GM23338 (cell line): ENCODE measurements at regions not wholly inside any gene's neighbourhood (a gene's known extent, or its start where the extent isn't known, plus 50 kb on each side); places are given as distances from the start of the nearest gene placed in this dataset.

Source experiments
- ATAC-seq: fragments of 200-7000 bp; cut with Tn5 transposase; 3 replicates; pipeline ENCODE4 v1.9.1; 2020
- DNase-seq: peaks from one replicate; pipeline ENCODE4 v3.0.0-alpha.2; 2015; ENCODE audit warnings: low spot score
- H2AFZ ChIP-seq: fragments of 200-600 bp; sonication (generic); 2 replicates; pipeline ENCODE4 v1.8.0; 2016; ENCODE audit warnings: antibody characterized with exemption, mild to moderate bottlenecking, moderate library complexity
- H3F3A ChIP-seq: fragments of 200-600 bp; sonication (generic); replicated peaks from 2 replicates; pipeline ENCODE4 v1.8.0; 2017; ENCODE audit warnings: antibody characterized with exemption, mixed run types, low read depth
- H3K27ac ChIP-seq: fragments of 200-600 bp; sonication (generic); 2 replicates; pipeline ENCODE4 v1.6.1; 2016; ENCODE audit warnings: low read depth
- H3K27me3 ChIP-seq: fragments of 200-600 bp; sonication (generic); 2 replicates; pipeline ENCODE4 v1.8.0; 2016; ENCODE audit warnings: mild to moderate bottlenecking, mixed run types, moderate library complexity; ENCODE audit not compliant: insufficient read depth
- H3K36me3 ChIP-seq: fragments of 200-600 bp; sonication (generic); 2 replicates; pipeline ENCODE4 v1.8.0; 2016; ENCODE audit warnings: mild to moderate bottlenecking; ENCODE audit not compliant: insufficient read depth
- H3K4me1 ChIP-seq: fragments of 200-600 bp; sonication (generic); 2 replicates; pipeline ENCODE4 v1.8.0; 2016; ENCODE audit warnings: mild to moderate bottlenecking, moderate library complexity; ENCODE audit not compliant: insufficient read depth
- H3K4me2 ChIP-seq: fragments of 200-600 bp; sonication (generic); 2 replicates; pipeline ENCODE4 v1.7.1; 2017; ENCODE audit warnings: mixed run types
- H3K4me3 ChIP-seq: fragments of 200-600 bp; sonication (generic); 2 replicates; pipeline ENCODE4 v1.6.1; 2016; ENCODE audit warnings: mixed run types
- H3K79me2 ChIP-seq: fragments of 200-600 bp; sonication (generic); replicated peaks from 2 replicates; pipeline ENCODE4 v1.8.0; 2017; ENCODE audit warnings: mild to moderate bottlenecking; ENCODE audit not compliant: insufficient read depth
- H3K9me2 ChIP-seq: fragments of 200-600 bp; sonication (generic); 2 replicates; pipeline ENCODE4 v1.8.0; 2017; ENCODE audit not compliant: insufficient read depth
- H4K20me1 ChIP-seq: fragments of 200-600 bp; sonication (generic); replicated peaks from 2 replicates; pipeline ENCODE4 v1.8.0; 2017; ENCODE audit warnings: mild to moderate bottlenecking; ENCODE audit not compliant: insufficient read depth
- H3K27ac Mint-ChIP-seq: 2 replicates; pipeline ENCODE4 v1.8.0; 2020; ENCODE audit warnings: inconsistent platforms, mild to moderate bottlenecking, moderate library complexity, mixed read lengths
- H3K27me3 Mint-ChIP-seq: 3 replicates; pipeline ENCODE4 v1.8.0; 2022; ENCODE audit warnings: low read depth, mild to moderate bottlenecking, moderate library complexity, mixed read lengths, inconsistent platforms; ENCODE audit not compliant: insufficient read depth, poor library complexity
- H3K36me3 Mint-ChIP-seq: 3 replicates; pipeline ENCODE4 v1.8.0; 2021; ENCODE audit warnings: low read depth, mild to moderate bottlenecking, inconsistent platforms, moderate library complexity, mixed read lengths
- H3K4me1 Mint-ChIP-seq: 3 replicates; pipeline ENCODE4 v1.8.0; 2020; ENCODE audit warnings: mild to moderate bottlenecking, inconsistent platforms, mixed read lengths
- H3K4me3 Mint-ChIP-seq: 3 replicates; pipeline ENCODE4 v1.8.0; 2021; ENCODE audit warnings: moderate library complexity, mild to moderate bottlenecking, inconsistent platforms, mixed read lengths
- H3K9me3 Mint-ChIP-seq: 3 replicates; pipeline ENCODE4 v1.8.0; 2020; ENCODE audit warnings: moderate library complexity, mild to moderate bottlenecking, inconsistent platforms, mixed read lengths
- CREB1 ChIP-seq: fragments of 250-450 bp; sonication (Bioruptor Pico); IDR thresholded peaks from 2 replicates; pipeline ENCODE4 v1.5.0; 2020; ENCODE audit warnings: low read depth, mild to moderate bottlenecking, moderate library complexity
- EZH2 ChIP-seq: fragments of 200-600 bp; sonication (generic); IDR thresholded peaks from one replicate; pipeline ENCODE4 v1.8.0; 2017; ENCODE audit warnings: antibody characterized with exemption, mild to moderate bottlenecking, low read depth; ENCODE audit not compliant: unreplicated experiment
- EZH2phosphoT487 ChIP-seq: fragments of 200-600 bp; sonication (generic); IDR thresholded peaks from one replicate; pipeline ENCODE4 v1.8.1; 2018; ENCODE audit warnings: antibody characterized with exemption; ENCODE audit not compliant: unreplicated experiment
- JUNB ChIP-seq: IDR thresholded peaks from one replicate; pipeline ENCODE4 v1.6.1; 2016; ENCODE audit warnings: antibody characterized with exemption; ENCODE audit not compliant: unreplicated experiment
- NANOG ChIP-seq: IDR thresholded peaks from 2 replicates; pipeline ENCODE4 v1.6.1; 2016; ENCODE audit warnings: antibody characterized with exemption, borderline replicate concordance
- POLR2AphosphoS5 ChIP-seq: IDR thresholded peaks from 2 replicates; pipeline ENCODE4 v1.6.1; 2016; ENCODE audit warnings: antibody characterized with exemption, low read depth
- STAT1 ChIP-seq: IDR thresholded peaks from one replicate; pipeline ENCODE4 v1.6.1; 2016; ENCODE audit warnings: antibody characterized with exemption; ENCODE audit not compliant: unreplicated experiment
- ZNF114 ChIP-seq: fragments of 250-450 bp; sonication (Bioruptor Pico); IDR thresholded peaks from 2 replicates; pipeline ENCODE4 v1.5.0; 2020; ENCODE audit warnings: mild to moderate bottlenecking, moderate library complexity
- ZNF331 ChIP-seq: fragments of 250-450 bp; sonication (Bioruptor Pico); IDR thresholded peaks from 2 replicates; pipeline ENCODE4 v1.5.0; 2020; ENCODE audit warnings: low read depth, mild to moderate bottlenecking, moderate library complexity
- TF ChIP-seq, protein P1 (sequence below): IDR thresholded peaks from 2 replicates; pipeline ENCODE4 v1.6.1; 2016; ENCODE audit warnings: antibody characterized with exemption
- TF ChIP-seq, protein P2 (sequence below), 2 experiments: fragments of 200-600 bp in 1 of 2; sonication (generic) in 1 of 2; conservative IDR thresholded peaks; 2 replicates each; pipeline versions ENCODE4 v1.5.1 to v1.6.1; 2016 to 2017; ENCODE audit warnings: antibody characterized with exemption in 2 of 2, low read depth in 2 of 2, mild to moderate bottlenecking in 2 of 2, moderate library complexity in 1 of 2
- TF ChIP-seq, protein P3 (sequence below): fragments of 250-450 bp; sonication (Bioruptor Pico); IDR thresholded peaks from 2 replicates; pipeline ENCODE4 v1.5.0; 2020; ENCODE audit warnings: mild to moderate bottlenecking, moderate library complexity
- TF ChIP-seq, protein P4 (sequence below): IDR thresholded peaks from one replicate; pipeline ENCODE4 v1.6.1; 2018; ENCODE audit warnings: antibody characterized with exemption; ENCODE audit not compliant: unreplicated experiment

DNA sequence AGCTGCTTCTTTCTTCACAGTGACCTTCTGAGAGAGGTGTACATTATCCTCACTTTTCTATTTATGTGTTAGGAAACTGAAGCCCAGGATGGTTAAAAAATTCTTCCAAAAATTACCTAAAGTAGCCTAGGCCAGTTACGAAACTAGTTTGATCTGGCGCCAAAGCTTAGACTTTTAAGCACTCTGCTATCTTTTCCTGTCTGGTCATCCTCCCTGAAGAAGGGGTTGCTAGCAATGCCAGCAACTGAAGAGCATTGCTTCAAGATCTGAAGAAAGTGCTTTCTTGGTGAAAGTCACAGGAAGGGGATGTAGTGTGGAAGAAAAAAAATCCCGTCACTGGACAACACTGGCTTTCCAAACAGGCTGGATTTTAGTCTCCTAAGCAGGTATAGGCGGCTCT is 618.8 kb upstream of the GRM7 start:
- Histone ChIP-seq H4K20me1 (no peaks in the 10 kb centered on the region), H3K9me2 (no peaks in the 10 kb centered on the region), H3K36me3 (no peaks in the 10 kb centered on the region; the same call in 1 of the 2 replicates), H3K79me2 (no peaks in the 10 kb centered on the region), H3K4me2 (no peak overlapping the region), H3F3A (no peaks in the 10 kb centered on the region), H2AFZ (no peak overlapping the region), H3K27ac (no peak overlapping the region), H3K4me1 (no peaks in the 10 kb centered on the region), H3K27me3 (no peaks in the 10 kb centered on the region), H3K4me3 (no peak overlapping the region)
- Mint-ChIP-seq H3K27me3 (peaks cover 2% of the 10 kb centered on the region), H3K4me1 (no peaks in the 10 kb centered on the region), H3K36me3 (0 out of 3 replicates have a peak, but pooled peaks cover under 1% of the 10 kb centered on the region), H3K27ac (no peak overlapping the region), H3K4me3 (no peak overlapping the region), H3K9me3 (peaks cover 69% of the 10 kb centered on the region)
- DNase-seq: no peak
- ATAC-seq: no peak
- TF ChIP-seq STAT1 (no peak), NANOG (no peak), EZH2 (no peak), POLR2AphosphoS5 (no peak), EZH2phosphoT487 (no peak), ZNF114 (CRISPR knock-in tag) (no peak), ZNF331 (CRISPR knock-in tag) (no peak), CREB1 (no peak), JUNB (no peak)
- TF ChIP-seq, protein P1, sequence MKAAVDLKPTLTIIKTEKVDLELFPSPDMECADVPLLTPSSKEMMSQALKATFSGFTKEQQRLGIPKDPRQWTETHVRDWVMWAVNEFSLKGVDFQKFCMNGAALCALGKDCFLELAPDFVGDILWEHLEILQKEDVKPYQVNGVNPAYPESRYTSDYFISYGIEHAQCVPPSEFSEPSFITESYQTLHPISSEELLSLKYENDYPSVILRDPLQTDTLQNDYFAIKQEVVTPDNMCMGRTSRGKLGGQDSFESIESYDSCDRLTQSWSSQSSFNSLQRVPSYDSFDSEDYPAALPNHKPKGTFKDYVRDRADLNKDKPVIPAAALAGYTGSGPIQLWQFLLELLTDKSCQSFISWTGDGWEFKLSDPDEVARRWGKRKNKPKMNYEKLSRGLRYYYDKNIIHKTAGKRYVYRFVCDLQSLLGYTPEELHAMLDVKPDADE: no peak
- TF ChIP-seq, protein P2, sequence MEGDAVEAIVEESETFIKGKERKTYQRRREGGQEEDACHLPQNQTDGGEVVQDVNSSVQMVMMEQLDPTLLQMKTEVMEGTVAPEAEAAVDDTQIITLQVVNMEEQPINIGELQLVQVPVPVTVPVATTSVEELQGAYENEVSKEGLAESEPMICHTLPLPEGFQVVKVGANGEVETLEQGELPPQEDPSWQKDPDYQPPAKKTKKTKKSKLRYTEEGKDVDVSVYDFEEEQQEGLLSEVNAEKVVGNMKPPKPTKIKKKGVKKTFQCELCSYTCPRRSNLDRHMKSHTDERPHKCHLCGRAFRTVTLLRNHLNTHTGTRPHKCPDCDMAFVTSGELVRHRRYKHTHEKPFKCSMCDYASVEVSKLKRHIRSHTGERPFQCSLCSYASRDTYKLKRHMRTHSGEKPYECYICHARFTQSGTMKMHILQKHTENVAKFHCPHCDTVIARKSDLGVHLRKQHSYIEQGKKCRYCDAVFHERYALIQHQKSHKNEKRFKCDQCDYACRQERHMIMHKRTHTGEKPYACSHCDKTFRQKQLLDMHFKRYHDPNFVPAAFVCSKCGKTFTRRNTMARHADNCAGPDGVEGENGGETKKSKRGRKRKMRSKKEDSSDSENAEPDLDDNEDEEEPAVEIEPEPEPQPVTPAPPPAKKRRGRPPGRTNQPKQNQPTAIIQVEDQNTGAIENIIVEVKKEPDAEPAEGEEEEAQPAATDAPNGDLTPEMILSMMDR (conservative IDR thresholded peaks at IDR 0.05; ENCODE audit: low read depth in 2 of 2): no peak
- TF ChIP-seq, protein P3, sequence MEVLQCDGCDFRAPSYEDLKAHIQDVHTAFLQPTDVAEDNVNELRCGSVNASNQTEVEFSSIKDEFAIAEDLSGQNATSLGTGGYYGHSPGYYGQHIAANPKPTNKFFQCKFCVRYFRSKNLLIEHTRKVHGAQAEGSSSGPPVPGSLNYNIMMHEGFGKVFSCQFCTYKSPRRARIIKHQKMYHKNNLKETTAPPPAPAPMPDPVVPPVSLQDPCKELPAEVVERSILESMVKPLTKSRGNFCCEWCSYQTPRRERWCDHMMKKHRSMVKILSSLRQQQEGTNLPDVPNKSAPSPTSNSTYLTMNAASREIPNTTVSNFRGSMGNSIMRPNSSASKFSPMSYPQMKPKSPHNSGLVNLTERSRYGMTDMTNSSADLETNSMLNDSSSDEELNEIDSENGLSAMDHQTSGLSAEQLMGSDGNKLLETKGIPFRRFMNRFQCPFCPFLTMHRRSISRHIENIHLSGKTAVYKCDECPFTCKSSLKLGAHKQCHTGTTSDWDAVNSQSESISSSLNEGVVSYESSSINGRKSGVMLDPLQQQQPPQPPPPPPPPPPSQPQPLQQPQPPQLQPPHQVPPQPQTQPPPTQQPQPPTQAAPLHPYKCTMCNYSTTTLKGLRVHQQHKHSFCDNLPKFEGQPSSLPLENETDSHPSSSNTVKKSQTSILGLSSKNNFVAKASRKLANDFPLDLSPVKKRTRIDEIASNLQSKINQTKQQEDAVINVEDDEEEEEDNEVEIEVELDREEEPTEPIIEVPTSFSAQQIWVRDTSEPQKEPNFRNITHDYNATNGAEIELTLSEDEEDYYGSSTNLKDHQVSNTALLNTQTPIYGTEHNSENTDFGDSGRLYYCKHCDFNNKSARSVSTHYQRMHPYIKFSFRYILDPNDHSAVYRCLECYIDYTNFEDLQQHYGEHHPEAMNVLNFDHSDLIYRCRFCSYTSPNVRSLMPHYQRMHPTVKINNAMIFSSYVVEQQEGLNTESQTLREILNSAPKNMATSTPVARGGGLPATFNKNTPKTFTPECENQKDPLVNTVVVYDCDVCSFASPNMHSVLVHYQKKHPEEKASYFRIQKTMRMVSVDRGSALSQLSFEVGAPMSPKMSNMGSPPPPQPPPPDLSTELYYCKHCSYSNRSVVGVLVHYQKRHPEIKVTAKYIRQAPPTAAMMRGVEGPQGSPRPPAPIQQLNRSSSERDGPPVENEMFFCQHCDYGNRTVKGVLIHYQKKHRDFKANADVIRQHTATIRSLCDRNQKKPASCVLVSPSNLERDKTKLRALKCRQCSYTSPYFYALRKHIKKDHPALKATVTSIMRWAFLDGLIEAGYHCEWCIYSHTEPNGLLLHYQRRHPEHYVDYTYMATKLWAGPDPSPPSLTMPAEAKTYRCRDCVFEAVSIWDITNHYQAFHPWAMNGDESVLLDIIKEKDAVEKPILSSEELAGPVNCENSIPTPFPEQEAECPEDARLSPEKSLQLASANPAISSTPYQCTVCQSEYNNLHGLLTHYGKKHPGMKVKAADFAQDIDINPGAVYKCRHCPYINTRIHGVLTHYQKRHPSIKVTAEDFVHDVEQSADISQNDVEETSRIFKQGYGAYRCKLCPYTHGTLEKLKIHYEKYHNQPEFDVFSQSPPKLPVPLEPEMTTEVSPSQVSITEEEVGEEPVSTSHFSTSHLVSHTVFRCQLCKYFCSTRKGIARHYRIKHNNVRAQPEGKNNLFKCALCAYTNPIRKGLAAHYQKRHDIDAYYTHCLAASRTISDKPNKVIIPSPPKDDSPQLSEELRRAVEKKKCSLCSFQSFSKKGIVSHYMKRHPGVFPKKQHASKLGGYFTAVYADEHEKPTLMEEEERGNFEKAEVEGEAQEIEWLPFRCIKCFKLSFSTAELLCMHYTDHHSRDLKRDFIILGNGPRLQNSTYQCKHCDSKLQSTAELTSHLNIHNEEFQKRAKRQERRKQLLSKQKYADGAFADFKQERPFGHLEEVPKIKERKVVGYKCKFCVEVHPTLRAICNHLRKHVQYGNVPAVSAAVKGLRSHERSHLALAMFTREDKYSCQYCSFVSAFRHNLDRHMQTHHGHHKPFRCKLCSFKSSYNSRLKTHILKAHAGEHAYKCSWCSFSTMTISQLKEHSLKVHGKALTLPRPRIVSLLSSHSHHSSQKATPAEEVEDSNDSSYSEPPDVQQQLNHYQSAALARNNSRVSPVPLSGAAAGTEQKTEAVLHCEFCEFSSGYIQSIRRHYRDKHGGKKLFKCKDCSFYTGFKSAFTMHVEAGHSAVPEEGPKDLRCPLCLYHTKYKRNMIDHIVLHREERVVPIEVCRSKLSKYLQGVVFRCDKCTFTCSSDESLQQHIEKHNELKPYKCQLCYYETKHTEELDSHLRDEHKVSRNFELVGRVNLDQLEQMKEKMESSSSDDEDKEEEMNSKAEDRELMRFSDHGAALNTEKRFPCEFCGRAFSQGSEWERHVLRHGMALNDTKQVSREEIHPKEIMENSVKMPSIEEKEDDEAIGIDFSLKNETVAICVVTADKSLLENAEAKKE: no peak
- TF ChIP-seq, protein P4, sequence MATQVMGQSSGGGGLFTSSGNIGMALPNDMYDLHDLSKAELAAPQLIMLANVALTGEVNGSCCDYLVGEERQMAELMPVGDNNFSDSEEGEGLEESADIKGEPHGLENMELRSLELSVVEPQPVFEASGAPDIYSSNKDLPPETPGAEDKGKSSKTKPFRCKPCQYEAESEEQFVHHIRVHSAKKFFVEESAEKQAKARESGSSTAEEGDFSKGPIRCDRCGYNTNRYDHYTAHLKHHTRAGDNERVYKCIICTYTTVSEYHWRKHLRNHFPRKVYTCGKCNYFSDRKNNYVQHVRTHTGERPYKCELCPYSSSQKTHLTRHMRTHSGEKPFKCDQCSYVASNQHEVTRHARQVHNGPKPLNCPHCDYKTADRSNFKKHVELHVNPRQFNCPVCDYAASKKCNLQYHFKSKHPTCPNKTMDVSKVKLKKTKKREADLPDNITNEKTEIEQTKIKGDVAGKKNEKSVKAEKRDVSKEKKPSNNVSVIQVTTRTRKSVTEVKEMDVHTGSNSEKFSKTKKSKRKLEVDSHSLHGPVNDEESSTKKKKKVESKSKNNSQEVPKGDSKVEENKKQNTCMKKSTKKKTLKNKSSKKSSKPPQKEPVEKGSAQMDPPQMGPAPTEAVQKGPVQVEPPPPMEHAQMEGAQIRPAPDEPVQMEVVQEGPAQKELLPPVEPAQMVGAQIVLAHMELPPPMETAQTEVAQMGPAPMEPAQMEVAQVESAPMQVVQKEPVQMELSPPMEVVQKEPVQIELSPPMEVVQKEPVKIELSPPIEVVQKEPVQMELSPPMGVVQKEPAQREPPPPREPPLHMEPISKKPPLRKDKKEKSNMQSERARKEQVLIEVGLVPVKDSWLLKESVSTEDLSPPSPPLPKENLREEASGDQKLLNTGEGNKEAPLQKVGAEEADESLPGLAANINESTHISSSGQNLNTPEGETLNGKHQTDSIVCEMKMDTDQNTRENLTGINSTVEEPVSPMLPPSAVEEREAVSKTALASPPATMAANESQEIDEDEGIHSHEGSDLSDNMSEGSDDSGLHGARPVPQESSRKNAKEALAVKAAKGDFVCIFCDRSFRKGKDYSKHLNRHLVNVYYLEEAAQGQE: no peak
